SJCRH30 (cell line): ENCODE measurements at regions not wholly inside any gene's neighbourhood (a gene's known extent, or its start where the extent isn't known, plus 50 kb on each side); places are given as distances from the start of the nearest gene placed in this dataset.
"Not testable (repeated sequence)": the region's sequence is repeated elsewhere in the genome, so short reads cannot be mapped to it uniquely, and the experiment has no call there.

Source experiments
- DNase-seq, 2 experiments: peaks; one replicate each; pipeline ENCODE4 v3.0.0-alpha.2; 2015 to 2020
- H3K27ac ChIP-seq: fragments of 250-450 bp; sonication (Bioruptor Pico); 2 replicates; pipeline ENCODE4 v1.5.1; 2020; ENCODE audit warnings: mild to moderate bottlenecking, moderate library complexity
- H3K27me3 ChIP-seq: fragments of 250-450 bp; sonication (Bioruptor Pico); 2 replicates; pipeline ENCODE4 v1.5.1; 2020; ENCODE audit warnings: mild to moderate bottlenecking, moderate library complexity
- H3K36me3 ChIP-seq: fragments of 250-450 bp; sonication (Bioruptor Pico); 2 replicates; pipeline ENCODE4 v1.5.1; 2020; ENCODE audit warnings: mild to moderate bottlenecking, moderate library complexity
- H3K4me1 ChIP-seq: fragments of 250-450 bp; sonication (Bioruptor Pico); 2 replicates; pipeline ENCODE4 v1.5.1; 2020; ENCODE audit warnings: mild to moderate bottlenecking, moderate library complexity
- H3K4me3 ChIP-seq: fragments of 250-450 bp; sonication (Bioruptor Pico); 2 replicates; pipeline ENCODE4 v1.5.1; 2020; ENCODE audit warnings: mild to moderate bottlenecking, moderate library complexity
- H3K9me3 ChIP-seq: fragments of 250-450 bp; sonication (Bioruptor Pico); replicated peaks from 2 replicates; pipeline ENCODE4 v1.5.1; 2020; ENCODE audit warnings: mild to moderate bottlenecking, moderate library complexity

- no peaks in the 10 kb centered on the region for H3K9me3 ChIP-seq
- no peaks in the 10 kb centered on the region for H3K4me1 ChIP-seq
- 0 out of 2 replicates have a peak, but pooled peaks cover 3% of the 10 kb centered on the region for H3K27me3 ChIP-seq
- DNase-seq: no peak
- H3K27ac ChIP-seq: no peak overlapping the region
- H3K4me3 ChIP-seq: no peak overlapping the region
- H3K36me3 ChIP-seq: no peaks in the 10 kb centered on the region
These were observed 233.2 kb upstream of the DAB2 start for GRCh38 chr5:39657943-39658342.

- no peak for DNase-seq
- H3K27ac ChIP-seq: no peak overlapping the region
- H3K36me3 ChIP-seq: no peaks in the 10 kb centered on the region
- no peak overlapping the region for H3K4me3 ChIP-seq
- no peaks in the 10 kb centered on the region for H3K9me3 ChIP-seq
- H3K27me3 ChIP-seq: 0 out of 2 replicates have a peak, but pooled peaks cover 3% of the 10 kb centered on the region
- H3K4me1 ChIP-seq: no peaks in the 10 kb centered on the region
These were observed 231.8 kb upstream of the DAB2 start for GRCh38 chr5:39656600-39656999.

GRCh38 chr5:39654715-39655114 lies 229.9 kb upstream of the DAB2 start:
- Histone ChIP-seq H3K9me3 (no peaks in the 10 kb centered on the region), H3K4me3 (no peak overlapping the region), H3K4me1 (no peaks in the 10 kb centered on the region), H3K27me3 (0 out of 2 replicates have a peak, but pooled peaks cover 3% of the 10 kb centered on the region), H3K36me3 (no peaks in the 10 kb centered on the region), H3K27ac (no peak overlapping the region)
- DNase-seq: no peak

GRCh38 chr5:39652481-39652880 lies 227.7 kb upstream of the DAB2 start:
- H3K36me3 ChIP-seq, DNase-seq, H3K27ac ChIP-seq, H3K27me3 ChIP-seq, H3K9me3 ChIP-seq, H3K4me1 ChIP-seq, H3K4me3 ChIP-seq: not testable (repeated sequence)

GRCh38 chr5:39652036-39652435 lies 227.3 kb upstream of the DAB2 start:
- Histone ChIP-seq H3K9me3 (no peaks in the 10 kb centered on the region), H3K36me3 (no peaks in the 10 kb centered on the region)
- DNase-seq: no peak

GRCh38 chr5:39650008-39650762 lies 225.4 kb upstream of the DAB2 start:
- H3K4me1 ChIP-seq: no peaks in the 10 kb centered on the region
- 0 out of 2 replicates have a peak, but pooled peaks cover 3% of the 10 kb centered on the region for H3K27me3 ChIP-seq
- H3K9me3 ChIP-seq: no peaks in the 10 kb centered on the region
- no peaks in the 10 kb centered on the region for H3K36me3 ChIP-seq
- H3K4me3 ChIP-seq: no peak overlapping the region
- no peak overlapping the region for H3K27ac ChIP-seq
- no peak for DNase-seq

More at GRCh38 chr5:39652036-39652435, 227.3 kb upstream of the DAB2 start:
- Histone ChIP-seq H3K27me3 (0 out of 2 replicates have a peak, but pooled peaks cover 3% of the 10 kb centered on the region), H3K27ac (no peak overlapping the region), H3K4me1 (no peaks in the 10 kb centered on the region), H3K4me3 (no peak overlapping the region)

- H3K36me3 ChIP-seq: no peaks in the 10 kb centered on the region
- DNase-seq: no peak
- H3K4me3 ChIP-seq: no peak overlapping the region
- 0 out of 2 replicates have a peak, but pooled peaks cover 3% of the 10 kb centered on the region for H3K27me3 ChIP-seq
- no peaks in the 10 kb centered on the region for H3K9me3 ChIP-seq
- H3K4me1 ChIP-seq: no peaks in the 10 kb centered on the region
- no peak overlapping the region for H3K27ac ChIP-seq
These were observed 224.1 kb upstream of the DAB2 start for GRCh38 chr5:39648848-39649227.

GRCh38 chr5:39648085-39648847 lies 223.5 kb upstream of the DAB2 start:
- no peak for DNase-seq
- Histone ChIP-seq H3K4me1 (no peaks in the 10 kb centered on the region), H3K27ac (no peak overlapping the region), H3K9me3 (no peaks in the 10 kb centered on the region), H3K4me3 (no peak overlapping the region), H3K27me3 (0 out of 2 replicates have a peak, but pooled peaks cover 3% of the 10 kb centered on the region), H3K36me3 (no peaks in the 10 kb centered on the region)

GRCh38 chr5:39640552-39640951 lies 215.8 kb upstream of the DAB2 start:
- no peak for DNase-seq
- Histone ChIP-seq H3K27me3 (peaks cover 5% of the 10 kb centered on the region; the same call in 1 of the 2 replicates), H3K9me3 (no peaks in the 10 kb centered on the region), H3K36me3 (no peaks in the 10 kb centered on the region), H3K4me1 (no peaks in the 10 kb centered on the region), H3K27ac (no peak overlapping the region), H3K4me3 (no peak overlapping the region)

GRCh38 chr5:39639618-39640089 lies 214.9 kb upstream of the DAB2 start:
- no peak overlapping the region for H3K27ac ChIP-seq
- DNase-seq: no peak
- H3K9me3 ChIP-seq: no peaks in the 10 kb centered on the region
- no peak overlapping the region for H3K4me3 ChIP-seq
- H3K4me1 ChIP-seq: no peaks in the 10 kb centered on the region
- H3K36me3 ChIP-seq: no peaks in the 10 kb centered on the region
- peaks cover 5% of the 10 kb centered on the region; the same call in 1 of the 2 replicates for H3K27me3 ChIP-seq

- Histone ChIP-seq H3K36me3 (no peaks in the 10 kb centered on the region), H3K27me3 (peaks cover 5% of the 10 kb centered on the region; the same call in 1 of the 2 replicates), H3K27ac (no peak overlapping the region), H3K4me3 (no peak overlapping the region), H3K9me3 (no peaks in the 10 kb centered on the region), H3K4me1 (no peaks in the 10 kb centered on the region)
- no peak for DNase-seq
These were observed 214.0 kb upstream of the DAB2 start for GRCh38 chr5:39638813-39639212.

- Histone ChIP-seq H3K9me3 (no peaks in the 10 kb centered on the region), H3K36me3 (no peaks in the 10 kb centered on the region), H3K27ac (no peak overlapping the region), H3K4me3 (no peak overlapping the region), H3K27me3 (no peaks in the 10 kb centered on the region), H3K4me1 (no peaks in the 10 kb centered on the region)
- no peak for DNase-seq
These were observed 208.3 kb upstream of the DAB2 start for GRCh38 chr5:39633057-39633456.

- Histone ChIP-seq H3K27me3 (no peaks in the 10 kb centered on the region), H3K4me3 (no peak overlapping the region), H3K27ac (no peak overlapping the region), H3K4me1 (no peaks in the 10 kb centered on the region), H3K36me3 (no peaks in the 10 kb centered on the region), H3K9me3 (no peaks in the 10 kb centered on the region)
- DNase-seq: no peak
These were observed 207.2 kb upstream of the DAB2 start for GRCh38 chr5:39631958-39632357.

GRCh38 chr5:39629946-39630345 lies 205.2 kb upstream of the DAB2 start:
- no peak overlapping the region for H3K4me3 ChIP-seq
- DNase-seq: no peak
- H3K4me1 ChIP-seq: no peaks in the 10 kb centered on the region
- H3K27ac ChIP-seq: no peak overlapping the region
- H3K27me3 ChIP-seq: no peaks in the 10 kb centered on the region
- H3K36me3 ChIP-seq: no peaks in the 10 kb centered on the region
- no peaks in the 10 kb centered on the region for H3K9me3 ChIP-seq

GRCh38 chr5:39628348-39628747 lies 203.6 kb upstream of the DAB2 start:
- no peak for DNase-seq
- no peaks in the 10 kb centered on the region for H3K9me3 ChIP-seq
- no peak overlapping the region for H3K27ac ChIP-seq

More at GRCh38 chr5:39628348-39628747, 203.6 kb upstream of the DAB2 start:
- no peaks in the 10 kb centered on the region for H3K36me3 ChIP-seq
- H3K27me3 ChIP-seq: no peaks in the 10 kb centered on the region
- H3K4me1 ChIP-seq: no peaks in the 10 kb centered on the region
- H3K4me3 ChIP-seq: no peak overlapping the region
